Chondrocyte (in vitro differentiated cells): ENCODE measurements at regions not wholly inside any gene's neighbourhood (a gene's known extent, or its start where the extent isn't known, plus 50 kb on each side); places are given as distances from the start of the nearest gene placed in this dataset.
"Not testable (repeated sequence)": the region's sequence is repeated elsewhere in the genome, so short reads cannot be mapped to it uniquely, and the experiment has no call there.

Source experiments
- DNase-seq: peaks from one replicate; pipeline ENCODE4 v3.0.0; 2021; ENCODE audit warnings: mixed read lengths, low spot score
- H3K27ac Mint-ChIP-seq: one replicate; pipeline ENCODE4 v1.8.0; 2021; ENCODE audit warnings: mild to moderate bottlenecking, moderate library complexity, mixed read lengths; ENCODE audit not compliant: unreplicated experiment
- H3K27me3 Mint-ChIP-seq: 2 replicates; pipeline ENCODE4 v1.8.0; 2021; ENCODE audit warnings: low read depth, mixed read lengths
- H3K36me3 Mint-ChIP-seq: 2 replicates; pipeline ENCODE4 v1.8.0; 2021; ENCODE audit warnings: low read depth, mixed read lengths
- H3K4me1 Mint-ChIP-seq: 2 replicates; pipeline ENCODE4 v1.8.0; 2021; ENCODE audit warnings: low read depth, mild to moderate bottlenecking, mixed read lengths
- H3K4me3 Mint-ChIP-seq: one replicate; pipeline ENCODE4 v1.8.0; 2021; ENCODE audit warnings: mild to moderate bottlenecking, moderate library complexity, mixed read lengths; ENCODE audit not compliant: unreplicated experiment
- H3K9me3 Mint-ChIP-seq: 2 replicates; pipeline ENCODE4 v1.8.0; 2021; ENCODE audit warnings: low read depth, mixed read lengths
- TF ChIP-seq, protein P1 (sequence below): fragments of 200-600 bp; sonication (generic); IDR thresholded peaks from 2 replicates; pipeline ENCODE4 v1.5.0; 2021; ENCODE audit warnings: antibody characterized with exemption, mild to moderate bottlenecking, moderate library complexity

DNA sequence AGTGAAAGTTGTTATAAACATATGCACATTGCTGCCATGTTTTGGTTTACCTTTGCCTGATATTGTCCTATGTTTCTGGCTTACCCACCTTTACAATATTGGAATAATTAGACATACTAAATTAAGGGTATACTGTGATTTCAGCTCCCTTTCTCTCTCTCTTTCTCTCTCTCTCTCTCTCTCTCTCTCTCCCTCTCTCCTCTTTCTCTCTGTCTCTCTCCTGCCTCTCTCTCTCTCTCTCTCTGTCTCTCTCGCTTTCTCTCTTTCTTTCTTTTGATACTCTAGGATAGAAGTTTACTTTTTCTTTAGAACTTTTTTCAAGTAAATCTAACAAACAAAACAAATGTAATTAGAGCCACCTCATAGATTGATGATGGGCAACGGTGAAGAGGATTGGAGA is 239.6 kb downstream of the TMEM161B start:
- TF ChIP-seq, protein P1, sequence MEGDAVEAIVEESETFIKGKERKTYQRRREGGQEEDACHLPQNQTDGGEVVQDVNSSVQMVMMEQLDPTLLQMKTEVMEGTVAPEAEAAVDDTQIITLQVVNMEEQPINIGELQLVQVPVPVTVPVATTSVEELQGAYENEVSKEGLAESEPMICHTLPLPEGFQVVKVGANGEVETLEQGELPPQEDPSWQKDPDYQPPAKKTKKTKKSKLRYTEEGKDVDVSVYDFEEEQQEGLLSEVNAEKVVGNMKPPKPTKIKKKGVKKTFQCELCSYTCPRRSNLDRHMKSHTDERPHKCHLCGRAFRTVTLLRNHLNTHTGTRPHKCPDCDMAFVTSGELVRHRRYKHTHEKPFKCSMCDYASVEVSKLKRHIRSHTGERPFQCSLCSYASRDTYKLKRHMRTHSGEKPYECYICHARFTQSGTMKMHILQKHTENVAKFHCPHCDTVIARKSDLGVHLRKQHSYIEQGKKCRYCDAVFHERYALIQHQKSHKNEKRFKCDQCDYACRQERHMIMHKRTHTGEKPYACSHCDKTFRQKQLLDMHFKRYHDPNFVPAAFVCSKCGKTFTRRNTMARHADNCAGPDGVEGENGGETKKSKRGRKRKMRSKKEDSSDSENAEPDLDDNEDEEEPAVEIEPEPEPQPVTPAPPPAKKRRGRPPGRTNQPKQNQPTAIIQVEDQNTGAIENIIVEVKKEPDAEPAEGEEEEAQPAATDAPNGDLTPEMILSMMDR = no peak
- DNase-seq = no peak
- no peaks in the 10 kb centered on the region for H3K4me1 Mint-ChIP-seq
- H3K4me3 Mint-ChIP-seq = no peak overlapping the region
- H3K36me3 Mint-ChIP-seq = no peaks in the 10 kb centered on the region
- H3K27ac Mint-ChIP-seq = no peak overlapping the region
- no peaks in the 10 kb centered on the region for H3K9me3 Mint-ChIP-seq
- no peaks in the 10 kb centered on the region for H3K27me3 Mint-ChIP-seq

DNA sequence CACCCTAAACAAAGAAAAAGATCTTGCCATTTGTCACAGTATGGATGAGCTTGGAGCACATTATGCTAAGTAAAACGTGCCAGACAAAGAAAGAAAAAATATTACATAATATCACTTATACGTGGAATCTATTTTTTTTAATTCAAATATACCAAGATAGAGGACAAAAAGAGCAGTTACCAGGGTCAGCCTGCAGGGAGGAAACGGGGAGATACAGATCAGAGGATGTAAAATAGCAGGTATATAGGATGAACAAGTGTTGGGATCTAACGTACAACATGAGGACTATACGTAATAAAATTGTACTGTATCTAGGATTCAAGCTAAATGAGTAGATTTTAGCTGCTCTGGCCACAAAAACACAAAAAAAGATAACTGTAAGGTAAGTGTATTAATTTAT is 247.5 kb downstream of the TMEM161B start:
- H3K27ac Mint-ChIP-seq = no peak overlapping the region
- no peaks in the 10 kb centered on the region for H3K4me1 Mint-ChIP-seq
- no peaks in the 10 kb centered on the region for H3K27me3 Mint-ChIP-seq
- DNase-seq = no peak
- TF ChIP-seq, protein P1 = no peak
- no peaks in the 10 kb centered on the region for H3K36me3 Mint-ChIP-seq
- no peaks in the 10 kb centered on the region for H3K9me3 Mint-ChIP-seq
- no peak overlapping the region for H3K4me3 Mint-ChIP-seq

DNA sequence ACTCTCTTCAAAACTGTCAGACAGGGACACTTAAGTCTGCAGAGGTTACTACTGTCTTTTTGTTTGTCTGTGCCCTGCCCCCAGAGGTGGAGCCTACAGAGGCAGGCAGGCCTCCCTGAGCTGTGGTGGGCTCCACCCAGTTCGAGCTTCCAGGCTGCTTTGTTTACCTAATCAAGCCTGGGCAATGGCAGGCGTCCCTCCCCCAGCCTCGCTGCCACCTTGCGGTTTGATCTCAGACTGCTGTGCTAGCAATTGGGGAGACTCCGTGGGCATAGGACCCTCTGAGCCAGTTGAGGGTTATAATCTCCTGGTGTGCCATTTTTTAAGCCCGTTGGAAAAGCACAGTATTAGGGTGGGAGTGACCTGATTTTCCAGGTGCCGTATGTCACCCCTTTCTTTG is 253.7 kb downstream of the TMEM161B start:
- not testable (repeated sequence) for DNase-seq, H3K27ac Mint-ChIP-seq, H3K9me3 Mint-ChIP-seq, H3K4me3 Mint-ChIP-seq, H3K4me1 Mint-ChIP-seq, H3K36me3 Mint-ChIP-seq, H3K27me3 Mint-ChIP-seq

DNA sequence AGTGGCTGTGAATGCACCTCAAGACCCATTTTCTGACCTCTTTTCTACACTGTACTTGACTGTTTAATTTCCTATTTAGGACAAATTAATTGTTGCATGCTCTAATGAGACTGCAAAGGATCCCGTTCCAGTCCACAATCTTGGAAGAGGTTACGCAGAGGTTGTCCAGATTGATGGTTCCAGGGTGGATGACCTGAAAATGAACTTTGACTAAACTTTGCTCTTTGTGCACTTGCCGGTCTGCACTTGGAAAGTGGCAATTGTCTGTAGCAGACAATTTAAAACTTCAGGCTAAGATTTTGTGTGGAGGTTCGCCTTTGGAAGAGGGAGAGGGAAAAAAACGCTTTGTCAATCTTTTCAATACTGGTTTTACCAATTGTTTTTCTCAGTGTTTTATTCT is 267.8 kb downstream of the TMEM161B start:
- Mint-ChIP-seq H3K27me3 (no peaks in the 10 kb centered on the region), H3K9me3 (peaks cover 9% of the 10 kb centered on the region), H3K27ac (no peak overlapping the region), H3K4me3 (no peak overlapping the region), H3K4me1 (no peaks in the 10 kb centered on the region), H3K36me3 (no peaks in the 10 kb centered on the region)
- TF ChIP-seq, protein P1 = no peak
- no peak for DNase-seq

DNA sequence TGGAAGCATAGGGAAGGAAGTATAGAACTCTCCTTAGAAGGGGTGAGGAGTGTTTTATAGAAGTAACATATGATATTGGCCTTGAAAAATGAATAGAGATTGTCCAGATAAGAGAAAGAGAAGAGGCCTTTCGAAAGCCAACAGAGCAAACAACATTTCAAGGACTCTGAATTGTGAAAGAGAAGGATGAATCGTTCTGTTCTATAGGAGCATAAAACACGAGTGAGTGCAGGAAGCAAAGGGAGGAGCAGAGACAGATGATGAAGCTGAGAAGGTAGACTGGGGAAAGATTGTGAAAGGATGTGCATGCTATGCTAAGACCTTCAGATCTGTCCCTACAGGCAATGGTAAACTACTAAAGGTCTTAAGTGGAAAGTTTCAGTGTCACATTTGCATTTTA is 271.0 kb downstream of the TMEM161B start:
- Mint-ChIP-seq H3K4me1 (no peaks in the 10 kb centered on the region), H3K27ac (no peak overlapping the region), H3K4me3 (no peak overlapping the region), H3K36me3 (no peaks in the 10 kb centered on the region), H3K27me3 (no peaks in the 10 kb centered on the region), H3K9me3 (peaks cover 2% of the 10 kb centered on the region)
- TF ChIP-seq, protein P1 = no peak
- DNase-seq = no peak

DNA sequence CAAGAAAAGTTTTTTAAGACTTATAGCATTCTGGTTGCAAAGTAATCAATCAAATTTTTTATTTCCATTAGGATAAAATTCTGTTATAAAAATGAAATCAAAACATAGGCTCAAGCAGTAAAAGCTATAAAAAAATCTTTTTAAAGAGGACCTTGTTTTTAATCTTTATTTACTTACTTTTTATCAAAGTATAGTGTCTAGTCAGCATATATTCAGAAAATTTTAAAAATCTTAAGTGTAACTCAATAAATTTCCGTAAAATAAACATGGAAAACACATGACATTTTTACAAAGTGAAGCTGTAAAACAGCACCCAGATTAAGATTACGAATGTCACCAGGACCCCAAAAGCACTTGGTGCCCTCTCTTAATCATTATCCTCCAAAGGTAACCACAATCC is 302.4 kb downstream of the TMEM161B start:
- H3K9me3 Mint-ChIP-seq = no peaks in the 10 kb centered on the region
- no peaks in the 10 kb centered on the region for H3K4me1 Mint-ChIP-seq
- H3K4me3 Mint-ChIP-seq = no peak overlapping the region
- H3K27ac Mint-ChIP-seq = no peak overlapping the region
- no peaks in the 10 kb centered on the region for H3K36me3 Mint-ChIP-seq
- H3K27me3 Mint-ChIP-seq = peaks cover 2% of the 10 kb centered on the region
- TF ChIP-seq, protein P1 = no peak
- no peak for DNase-seq
